HFF-Myc (cell line): ENCODE measurements at regions not wholly inside any gene's neighbourhood (a gene's known extent, or its start where the extent isn't known, plus 50 kb on each side); places are given as distances from the start of the nearest gene placed in this dataset.

Source experiments
- DNase-seq: peaks from one replicate; pipeline ENCODE4 v3.0.0-alpha.2; 2011; ENCODE audit warnings: low read depth; ENCODE audit errors: extremely low read depth
- H3K4me3 ChIP-seq: replicated peaks from 2 replicates; pipeline ENCODE4 v1.5.1; 2011; ENCODE audit warnings: low read depth, mild to moderate bottlenecking, control low read depth, low read length
- TF ChIP-seq, protein P1 (sequence below): IDR thresholded peaks from 2 replicates; pipeline ENCODE4 v1.5.1; 2012; ENCODE audit warnings: mild to moderate bottlenecking, low read depth, low read length, control low read depth; ENCODE audit errors: missing control alignments

DNA sequence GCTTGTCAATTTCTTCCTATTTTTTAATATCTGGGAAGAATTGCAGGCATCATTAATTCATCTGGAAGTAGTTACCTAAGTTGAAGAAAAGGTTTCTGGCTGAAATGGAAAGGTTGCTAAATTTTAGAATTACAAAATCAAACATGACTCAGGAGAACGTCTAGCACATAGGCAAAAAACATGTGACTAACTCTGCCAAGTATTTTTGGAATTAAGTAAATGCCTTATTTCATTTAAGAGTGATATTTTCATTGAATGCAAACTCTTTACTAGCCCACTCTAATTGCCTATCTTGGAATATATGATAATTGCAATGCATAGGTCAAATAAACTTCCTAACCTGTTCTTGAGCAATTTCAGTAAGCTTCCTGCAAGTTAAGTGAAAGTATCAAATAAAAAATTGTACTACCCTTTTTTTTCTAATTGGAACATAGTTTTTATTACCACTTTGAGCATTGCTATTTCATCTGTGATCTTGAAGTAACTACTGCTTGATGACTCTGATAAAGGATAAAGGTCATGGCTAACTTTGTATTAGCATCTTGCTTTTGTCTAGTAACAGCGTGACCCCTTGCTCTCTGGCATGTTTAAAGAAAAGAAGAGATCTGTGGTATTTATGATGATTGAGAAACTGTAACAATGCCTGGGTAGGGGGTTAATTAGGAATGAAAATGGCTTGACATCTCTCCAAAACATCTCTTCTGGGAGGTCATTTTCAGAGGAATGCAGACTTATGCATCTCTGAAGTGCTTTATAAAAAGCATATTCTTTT is 208.3 kb upstream of the NCAM2 start:
- TF ChIP-seq, protein P1, sequence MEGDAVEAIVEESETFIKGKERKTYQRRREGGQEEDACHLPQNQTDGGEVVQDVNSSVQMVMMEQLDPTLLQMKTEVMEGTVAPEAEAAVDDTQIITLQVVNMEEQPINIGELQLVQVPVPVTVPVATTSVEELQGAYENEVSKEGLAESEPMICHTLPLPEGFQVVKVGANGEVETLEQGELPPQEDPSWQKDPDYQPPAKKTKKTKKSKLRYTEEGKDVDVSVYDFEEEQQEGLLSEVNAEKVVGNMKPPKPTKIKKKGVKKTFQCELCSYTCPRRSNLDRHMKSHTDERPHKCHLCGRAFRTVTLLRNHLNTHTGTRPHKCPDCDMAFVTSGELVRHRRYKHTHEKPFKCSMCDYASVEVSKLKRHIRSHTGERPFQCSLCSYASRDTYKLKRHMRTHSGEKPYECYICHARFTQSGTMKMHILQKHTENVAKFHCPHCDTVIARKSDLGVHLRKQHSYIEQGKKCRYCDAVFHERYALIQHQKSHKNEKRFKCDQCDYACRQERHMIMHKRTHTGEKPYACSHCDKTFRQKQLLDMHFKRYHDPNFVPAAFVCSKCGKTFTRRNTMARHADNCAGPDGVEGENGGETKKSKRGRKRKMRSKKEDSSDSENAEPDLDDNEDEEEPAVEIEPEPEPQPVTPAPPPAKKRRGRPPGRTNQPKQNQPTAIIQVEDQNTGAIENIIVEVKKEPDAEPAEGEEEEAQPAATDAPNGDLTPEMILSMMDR = no peak
- H3K4me3 ChIP-seq = no peak overlapping the region
- DNase-seq = no peak

DNA sequence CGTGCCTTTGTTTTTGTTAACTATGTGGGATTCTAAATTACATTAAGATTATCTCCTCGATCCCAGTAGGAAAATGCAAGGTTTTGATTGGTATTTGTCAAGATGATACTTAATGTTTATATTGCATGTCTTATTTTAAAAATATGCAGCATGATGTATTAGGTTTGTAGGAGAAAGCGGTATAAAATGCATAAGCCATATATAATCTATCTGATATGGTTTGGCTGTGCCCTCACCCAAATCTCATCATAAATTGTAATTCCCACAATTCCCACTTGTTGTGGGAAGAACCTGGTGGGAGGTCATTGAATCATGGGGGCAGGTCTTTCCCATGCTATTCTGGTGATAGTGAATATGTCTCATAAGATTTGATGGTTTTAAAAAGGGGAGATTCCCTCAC is 198.1 kb upstream of the NCAM2 start:
- TF ChIP-seq, protein P1 = no peak
- DNase-seq = no peak
- no peak overlapping the region for H3K4me3 ChIP-seq

DNA sequence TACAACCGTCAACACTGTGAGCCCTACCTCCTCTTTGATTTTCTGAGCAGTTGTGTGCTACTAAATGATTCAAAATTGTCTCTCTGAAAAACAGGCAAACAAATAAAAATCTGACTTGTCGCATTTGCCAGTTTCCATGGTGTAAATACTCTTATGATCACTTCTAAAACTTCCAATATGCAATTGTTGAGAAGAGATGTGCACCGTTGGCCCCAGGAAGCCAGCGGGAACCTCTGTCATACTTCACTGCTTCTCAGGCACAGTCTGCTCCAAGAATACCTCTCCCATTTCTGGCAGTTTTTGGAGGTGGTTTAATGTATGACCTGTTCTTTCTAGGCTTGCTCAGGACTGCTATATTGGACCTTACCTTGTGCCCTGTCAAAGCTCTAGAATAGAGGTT is 196.0 kb upstream of the NCAM2 start:
- DNase-seq = no peak
- TF ChIP-seq, protein P1 = no peak
- no peak overlapping the region for H3K4me3 ChIP-seq

DNA sequence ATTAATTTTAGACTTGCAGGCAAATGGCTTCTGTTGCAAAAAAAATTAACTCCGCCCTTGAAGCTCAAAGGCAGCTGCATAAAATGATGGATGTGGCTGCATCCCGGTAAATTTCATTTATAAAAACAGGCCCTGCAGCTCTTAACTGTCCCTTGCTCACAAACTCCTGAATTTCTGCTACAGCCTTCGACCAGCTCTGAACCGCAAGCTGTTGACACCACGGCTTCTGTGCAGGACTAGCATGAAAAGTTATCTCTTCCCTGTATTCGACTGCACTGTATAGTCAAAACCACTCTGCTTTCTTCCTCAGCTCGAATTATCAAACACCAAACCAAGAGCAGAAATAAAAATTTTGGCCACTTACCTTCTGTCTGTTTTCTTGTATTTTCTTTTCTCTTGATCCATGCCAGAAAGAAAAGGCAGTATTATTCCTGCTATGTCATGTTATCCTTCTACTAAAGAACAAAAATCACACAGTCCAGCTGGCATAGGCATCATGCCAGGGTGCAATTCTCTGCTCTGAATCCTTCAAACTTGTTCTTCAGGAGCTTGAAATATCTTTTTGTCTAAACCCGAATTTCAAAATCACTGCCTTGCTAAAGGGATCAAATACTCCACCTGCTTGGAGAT is 195.5 kb upstream of the NCAM2 start:
- TF ChIP-seq, protein P1 = no peak
- no peak overlapping the region for H3K4me3 ChIP-seq
- DNase-seq = no peak

DNA sequence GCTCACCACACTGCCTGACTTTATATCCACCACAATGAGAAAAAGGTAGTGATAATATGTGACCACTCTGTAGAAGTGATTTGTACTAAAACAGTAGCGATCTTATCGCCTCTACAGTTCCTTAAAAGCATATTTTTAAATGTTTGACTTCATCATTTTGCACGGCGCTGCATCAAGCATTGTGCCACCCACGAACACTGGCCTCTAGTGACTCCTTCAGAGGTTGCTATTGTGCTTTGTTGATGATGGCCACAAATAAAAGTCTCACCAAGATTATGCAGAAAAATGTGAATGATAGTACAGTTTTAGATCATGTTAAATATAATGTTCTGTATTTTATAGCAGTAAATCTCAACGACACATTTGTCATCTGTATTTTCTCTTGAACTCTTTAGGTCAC is 186.5 kb upstream of the NCAM2 start:
- no peak for DNase-seq
- H3K4me3 ChIP-seq = no peak overlapping the region
- TF ChIP-seq, protein P1 = no peak

DNA sequence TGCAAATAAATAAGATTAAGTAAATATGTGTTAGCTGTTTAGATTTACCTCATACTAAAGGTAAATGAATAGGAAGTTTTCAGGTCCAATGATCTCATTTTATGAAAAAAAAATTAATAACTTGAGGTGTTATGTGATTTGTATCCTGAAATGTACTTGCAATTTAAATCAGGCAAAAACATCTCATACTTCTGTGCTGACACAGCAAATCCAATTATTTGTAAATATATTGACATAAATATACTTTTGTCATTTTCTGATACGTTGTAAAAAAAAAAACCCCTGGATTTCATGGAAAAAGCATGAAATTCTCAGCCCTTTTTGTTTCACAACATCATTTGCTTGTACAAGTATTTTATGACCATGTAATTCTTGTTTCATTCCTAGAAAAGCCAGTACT is 184.1 kb upstream of the NCAM2 start:
- TF ChIP-seq, protein P1 = no peak
- no peak for DNase-seq
- no peak overlapping the region for H3K4me3 ChIP-seq

DNA sequence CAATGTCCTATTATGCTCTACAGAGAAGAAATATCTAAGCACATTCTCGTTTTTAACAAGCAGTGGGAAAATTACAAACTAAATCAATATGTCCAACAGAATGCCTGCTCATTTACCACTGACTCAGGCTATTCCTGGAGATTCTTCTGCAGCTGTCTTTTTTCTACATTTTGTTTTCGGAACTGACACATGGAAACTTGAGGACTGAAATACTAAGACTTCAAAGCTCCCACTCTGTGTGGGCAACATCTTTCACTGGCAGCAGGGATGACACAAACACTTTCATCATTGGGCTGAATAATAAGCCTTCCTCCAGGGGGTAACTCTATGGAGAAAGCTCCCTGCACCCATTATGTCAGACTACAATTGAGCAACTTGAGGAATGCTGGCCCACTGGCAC is 175.5 kb upstream of the NCAM2 start:
- no peak overlapping the region for H3K4me3 ChIP-seq
- TF ChIP-seq, protein P1 = no peak
- no peak for DNase-seq
